HepG2 (cell line): ENCODE measurements at regions not wholly inside any gene's neighbourhood (a gene's known extent, or its start where the extent isn't known, plus 50 kb on each side); places are given as distances from the start of the nearest gene placed in this dataset.

Experiments used
- ATAC-seq: fragments of 200-7000 bp; cut with Tn5 transposase; 3 replicates; pipeline ENCODE4 v1.9.1; 2020; ENCODE audit warnings: mild to moderate bottlenecking, moderate library complexity
- BruUV-seq: library from RNA; stranded (reverse); fragments of 400-500 nt; replicated peaks from 2 replicates; lab custom pipeline; 2021; lab: Mats Ljungman, UMichigan
- CTCF ChIA-PET: fragments of 300-600 bp; formaldehyde crosslinking; extraction: SDS; loops from one replicate; lab custom pipeline; 2021; ENCODE audit warnings: low total read pairs, inconsistent platforms, low intra/inter-chr PET ratio; lab: Yijun Ruan, JAX
- POLR2A ChIA-PET: fragments of 350-600 bp; sonication (Branson Sonifier 250); formaldehyde crosslinking; loops from one replicate; lab custom pipeline; 2020; ENCODE audit warnings: antibody characterized with exemption, inconsistent platforms; lab: Yijun Ruan, JAX
- DNase-seq: peaks from one replicate; pipeline ENCODE4 v3.0.0-alpha.2; 2015; ENCODE audit warnings: low spot score
- FAIRE-seq: peaks from 3 replicates; lab custom pipeline; 2011; peaks lifted over from hg19 to GRCh38; lab: Jason Lieb, UNC
- H2AFZ ChIP-seq: one replicate; pipeline ENCODE4 v1.6.1; 2011; ENCODE audit warnings: low read length, inconsistent platforms
- H3K27ac ChIP-seq: fragments of 300-600 bp; 3 replicates; pipeline ENCODE4 v1.8.0; 2011; ENCODE audit warnings: mixed run types, mild to moderate bottlenecking, mixed read lengths, low read length, inconsistent platforms; ENCODE audit not compliant: insufficient read depth; ENCODE audit errors: extremely low read length
- H3K27me3 ChIP-seq, 2 experiments: fragments of 200-600 bp in 1 of 2; 2 replicates in 1 of 2; 3 replicates in 1 of 2; pipeline versions ENCODE4 v1.6.0 to v1.8.0; 2011; ENCODE audit warnings: low read length in 2 of 2, mild to moderate bottlenecking in 2 of 2, moderate library complexity in 2 of 2, inconsistent platforms in 1 of 2; ENCODE audit not compliant: insufficient read depth in 2 of 2, control insufficient read depth in 1 of 2
- H3K36me3 ChIP-seq, 2 experiments: fragments of 200-600 bp in 1 of 2; replicated peaks in 1 of 2; 2 replicates in 1 of 2; 3 replicates in 1 of 2; pipeline versions ENCODE4 v1.5.1 to v1.8.0; 2011; ENCODE audit warnings: low read length in 2 of 2, inconsistent platforms in 1 of 2; ENCODE audit not compliant: insufficient read depth in 2 of 2, control insufficient read depth in 1 of 2
- H3K4me1 ChIP-seq: 2 replicates; pipeline ENCODE4 v1.5.1; 2012; ENCODE audit warnings: low read length, inconsistent platforms; ENCODE audit not compliant: insufficient read depth
- H3K4me2 ChIP-seq: 2 replicates; pipeline ENCODE4 v1.6.0; 2011; ENCODE audit warnings: low read depth, low read length, inconsistent platforms
- H3K4me3 ChIP-seq, 3 experiments: fragments of 200-600 bp in 1 of 3; sonication (generic), shearing (Covaris generic) in 1 of 3; replicated peaks in 1 of 3; 2 replicates each; pipeline ENCODE4 v1.5.1; 2011 to 2016; ENCODE audit warnings: low read length in 3 of 3, inconsistent platforms in 2 of 3, low read depth in 2 of 3, mild to moderate bottlenecking in 2 of 3, control low read depth in 1 of 3, mixed read lengths in 1 of 3; ENCODE audit not compliant: insufficient read depth in 1 of 3
- H3K79me2 ChIP-seq: one replicate; pipeline ENCODE4 v1.6.1; 2011; ENCODE audit warnings: low read length, inconsistent platforms; ENCODE audit not compliant: insufficient read depth
- H3K9ac ChIP-seq: 2 replicates; pipeline ENCODE4 v1.6.0; 2011; ENCODE audit warnings: mild to moderate bottlenecking, low read depth, low read length, inconsistent platforms; ENCODE audit not compliant: insufficient read depth
- H3K9me3 ChIP-seq: 2 replicates; pipeline ENCODE4 v1.5.1; 2012; ENCODE audit warnings: mild to moderate bottlenecking, low read length
- H4K20me1 ChIP-seq: 2 replicates; pipeline ENCODE4 v1.6.0; 2011; ENCODE audit warnings: inconsistent platforms, mild to moderate bottlenecking, low read length, moderate library complexity; ENCODE audit not compliant: insufficient read depth
- FOXO1 ChIP-seq: sonication (generic); formaldehyde crosslinking; IDR thresholded peaks from 2 replicates; pipeline ENCODE4 v1.4.0; 2020; ENCODE audit warnings: missing genetic modification reagents
- GABPB1 ChIP-seq: IDR thresholded peaks from 2 replicates; pipeline ENCODE4 v1.6.1; 2016; ENCODE audit warnings: mild to moderate bottlenecking, missing genetic modification reagents, moderate library complexity, missing compliant biosample characterization
- HIC2 ChIP-seq: sonication (generic); formaldehyde crosslinking; IDR thresholded peaks from 2 replicates; pipeline ENCODE4 v1.9.0; 2022; ENCODE audit warnings: low read depth, missing genetic modification reagents
- IRF1 ChIP-seq: sonication (generic); formaldehyde crosslinking; IDR thresholded peaks from 2 replicates; pipeline ENCODE4 v1.4.0; 2020; ENCODE audit warnings: low read depth, mild to moderate bottlenecking, missing genetic modification reagents
- KDM1A ChIP-seq: IDR thresholded peaks from 2 replicates; pipeline ENCODE4 v1.6.1; 2016; ENCODE audit warnings: missing compliant biosample characterization
- WIZ ChIP-seq: sonication (generic); formaldehyde crosslinking; IDR thresholded peaks from 2 replicates; pipeline ENCODE4 v1.5.1; 2020; ENCODE audit warnings: mild to moderate bottlenecking, missing genetic modification reagents
- YEATS4 ChIP-seq: sonication (generic); formaldehyde crosslinking; IDR thresholded peaks from 2 replicates; pipeline ENCODE4 v1.4.0; 2020; ENCODE audit warnings: missing genetic modification reagents, borderline replicate concordance
- ZBTB42 ChIP-seq: sonication (generic); formaldehyde crosslinking; IDR thresholded peaks from 2 replicates; pipeline ENCODE4 v1.5.0; 2020; ENCODE audit warnings: mild to moderate bottlenecking, missing genetic modification reagents
- ZNF292 ChIP-seq: sonication (generic); formaldehyde crosslinking; IDR thresholded peaks from 2 replicates; pipeline ENCODE4 v1.8.1; 2022; ENCODE audit warnings: mild to moderate bottlenecking, low read depth, missing genetic modification reagents, borderline replicate concordance
- ZNF407 ChIP-seq: sonication (generic); formaldehyde crosslinking; IDR thresholded peaks from one replicate; pipeline ENCODE4 v1.5.1; 2020; ENCODE audit warnings: mild to moderate bottlenecking, missing genetic modification reagents; ENCODE audit errors: not compliant biosample characterization
- WGBS: methylation state at CpG from one replicate; pipeline ENCODE4 v1.1.6; 2017; ENCODE audit warnings: low lambda C conversion rate; 5-methylcytosine and 5-hydroxymethylcytosine counted together
- in situ Hi-C: cut with HindIII; loops from 2 replicates; pipeline ENCODE4 v1.10.0; 2017; ENCODE audit warnings: low pct_unique_long_range_greater_than_20kb; ENCODE audit not compliant: extremely low pct_ligation_motif_present
- intact Hi-C: fragments of 100-400 bp; cut with micrococcal nuclease; formaldehyde crosslinking; loops from one replicate; pipeline ENCODE4 v1.10.0; 2022; ENCODE audit not compliant: unreplicated experiment
- TF ChIP-seq, protein P1 (sequence below): sonication (generic); formaldehyde crosslinking; conservative IDR thresholded peaks from 2 replicates; pipeline ENCODE4 v1.4.0; 2020; ENCODE audit warnings: missing genetic modification reagents

DNA sequence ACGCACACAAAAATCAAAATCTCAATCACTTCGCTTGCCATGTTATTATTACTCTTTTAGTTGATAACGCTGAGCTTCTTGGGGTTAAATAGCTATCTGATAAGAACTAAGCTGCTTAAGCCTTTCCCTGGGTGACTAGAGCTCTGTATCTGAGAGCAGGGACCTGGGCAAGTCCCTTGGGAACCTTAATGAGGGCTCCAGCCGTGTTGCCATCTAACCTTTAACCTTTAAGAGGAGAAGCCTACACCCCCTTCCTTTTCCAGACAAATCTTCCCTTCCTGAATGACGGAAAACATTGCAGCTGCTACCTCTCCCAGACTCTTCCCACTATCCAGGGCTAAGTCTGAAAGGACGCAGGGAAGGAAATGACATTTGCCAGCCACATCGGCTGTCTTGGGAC, 216.5 kb upstream of the RAI14 start:
- DNase-seq, result no peak
- no peak overlapping the region for H3K9ac ChIP-seq
- no peaks in the 10 kb centered on the region for H3K9me3 ChIP-seq
- H3K79me2 ChIP-seq, result no peaks in the 10 kb centered on the region
- intact Hi-C loops (no loop called here), in situ Hi-C loops (no loop called here)
- CTCF ChIA-PET, result no interaction called here
- FAIRE-seq, result no peak
- no peak overlapping the region for H3K27ac ChIP-seq
- no peaks in the 10 kb centered on the region for H3K36me3 ChIP-seq
- H3K4me1 ChIP-seq, result no peaks in the 10 kb centered on the region
- H2AFZ ChIP-seq, result no peak overlapping the region
- no peak overlapping the region for H3K4me2 ChIP-seq
- TF ChIP-seq FOXO1 (CRISPR knock-in tag), result no peak
- TF ChIP-seq KDM1A (CRISPR knock-in tag), result no peak
- no peak for TF ChIP-seq IRF1 (CRISPR knock-in tag)
- TF ChIP-seq YEATS4, result no peak
- TF ChIP-seq GABPB1 (CRISPR knock-in tag), result no peak
- TF ChIP-seq HIC2, result no peak
- TF ChIP-seq, protein P1, sequence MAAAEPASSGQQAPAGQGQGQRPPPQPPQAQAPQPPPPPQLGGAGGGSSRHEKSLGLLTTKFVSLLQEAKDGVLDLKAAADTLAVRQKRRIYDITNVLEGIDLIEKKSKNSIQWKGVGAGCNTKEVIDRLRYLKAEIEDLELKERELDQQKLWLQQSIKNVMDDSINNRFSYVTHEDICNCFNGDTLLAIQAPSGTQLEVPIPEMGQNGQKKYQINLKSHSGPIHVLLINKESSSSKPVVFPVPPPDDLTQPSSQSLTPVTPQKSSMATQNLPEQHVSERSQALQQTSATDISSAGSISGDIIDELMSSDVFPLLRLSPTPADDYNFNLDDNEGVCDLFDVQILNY, result no peak
- TF ChIP-seq ZNF407 (CRISPR knock-in tag), result no peak
- no peak for TF ChIP-seq WIZ
- TF ChIP-seq ZBTB42 (CRISPR knock-in tag), result no peak
- TF ChIP-seq ZNF292 (CRISPR knock-in tag), result no peak
- POLR2A ChIA-PET, result no interaction called here
- H3K27me3 ChIP-seq, result no peaks in the 10 kb centered on the region
- H3K4me3 ChIP-seq, result no peak overlapping the region
- ATAC-seq, result no peak
- no peaks in the 10 kb centered on the region for H4K20me1 ChIP-seq
- no TSS peak for BruUV-seq
- 64% methylated on average over 7 of the region's 7 CpGs for WGBS
